Esophagus muscularis mucosa (tissue), 4 donors: ENCODE measurements at regions not wholly inside any gene's neighbourhood (a gene's known extent, or its start where the extent isn't known, plus 50 kb on each side); places are given as distances from the start of the nearest gene placed in this dataset.
"Not testable (repeated sequence)": the region's sequence is repeated elsewhere in the genome, so short reads cannot be mapped to it uniquely, and the experiment has no call there.

Experiments used
- DNase-seq: peaks from one replicate; pipeline ENCODE4 v3.0.0-alpha.2; 2017; ENCODE audit errors: extremely low spot score
- H3K27ac ChIP-seq, 4 donors: fragments of 200-600 bp; sonication (generic); replicated peaks in 1 of 4; 1 replicate in 3 of 4; 2 replicates in 1 of 4; pipeline ENCODE4 v1.5.1; 2016 to 2019; ENCODE audit warnings: mild to moderate bottlenecking in 1 of 4
- H3K27me3 ChIP-seq, 4 donors: fragments of 200-600 bp; sonication (generic); one replicate each; pipeline versions ENCODE4 v1.5.1 to v1.6.0; 2016 to 2019
- H3K36me3 ChIP-seq, 4 donors: fragments of 200-600 bp; sonication (generic); one replicate each; pipeline ENCODE4 v1.5.1; 2016 to 2019
- H3K4me1 ChIP-seq, 4 donors: fragments of 200-600 bp; sonication (generic); one replicate each; pipeline ENCODE4 v1.5.1; 2016 to 2019
- H3K4me3 ChIP-seq, 4 donors: fragments of 200-600 bp; sonication (generic); 1 replicate in 2 of 4; 2 replicates in 2 of 4; pipeline ENCODE4 v1.5.1; 2016 to 2019; ENCODE audit warnings: mild to moderate bottlenecking in 4 of 4, moderate library complexity in 1 of 4
- H3K9me3 ChIP-seq, 4 donors: fragments of 200-600 bp; sonication (generic); 1 replicate in 3 of 4; 2 replicates in 1 of 4; pipeline ENCODE4 v1.5.1; 2016 to 2019
- CTCF ChIP-seq, 3 experiments: fragments of 200-600 bp in 2 of 3; fragments of 450-650 bp in 1 of 3; sonication (generic) in 2 of 3; IDR thresholded peaks; one replicate each; pipeline ENCODE4 v1.5.1; 2017 to 2019; ENCODE audit warnings: antibody characterized with exemption in 3 of 3, mild to moderate bottlenecking in 2 of 3, moderate library complexity in 1 of 3
- EP300 ChIP-seq: sonication (generic); formaldehyde crosslinking; IDR thresholded peaks from one replicate; pipeline ENCODE4 v1.6.1; 2017; ENCODE audit warnings: antibody characterized with exemption
- POLR2A ChIP-seq: fragments of 450-650 bp; IDR thresholded peaks from one replicate; pipeline ENCODE4 v1.6.1; 2017; ENCODE audit warnings: antibody characterized with exemption, moderate library complexity, mild to moderate bottlenecking, low read depth
- POLR2AphosphoS5 ChIP-seq, 2 donors: sonication (generic); formaldehyde crosslinking; IDR thresholded peaks; one replicate each; pipeline ENCODE4 v1.6.1; 2017; ENCODE audit warnings: antibody characterized with exemption in 2 of 2
- WGBS: methylation state at CpG from one replicate; pipeline ENCODE4 v1.1.5; 2018; 5-methylcytosine and 5-hydroxymethylcytosine counted together
- intact Hi-C: fragments of 100-400 bp; cut with DNase I; formaldehyde crosslinking; loops from one replicate; pipeline ENCODE4 v1.15.1; 2023

- DNase-seq, H3K27ac ChIP-seq, H3K27me3 ChIP-seq, H3K4me1 ChIP-seq, H3K4me3 ChIP-seq, H3K9me3 ChIP-seq, intact Hi-C loops, H3K36me3 ChIP-seq: not testable (repeated sequence)
- 70% methylated on average over 5 of the region's 5 CpGs for WGBS
Observed at GRCh38 chr2:181737302-181737701, 57.0 kb upstream of the NEUROD1 start.

GRCh38 chr2:181738074-181738473 lies 57.8 kb upstream of the NEUROD1 start:
- H3K27me3 ChIP-seq: no peaks in the 10 kb centered on the region
- intact Hi-C loops: no loop called here
- no peaks in the 10 kb centered on the region for H3K36me3 ChIP-seq
- H3K4me3 ChIP-seq: no peak overlapping the region
- 41% methylated on average over 2 of the region's 2 CpGs for WGBS
- no peak for TF ChIP-seq POLR2AphosphoS5 (IDR thresholded peaks at IDR 0.05)
- no peak for TF ChIP-seq POLR2A
- no peak for TF ChIP-seq CTCF (IDR thresholded peaks at IDR 0.05)
- TF ChIP-seq EP300: no peak
- no peaks in the 10 kb centered on the region for H3K9me3 ChIP-seq
- no peak for DNase-seq
- no peak overlapping the region for H3K27ac ChIP-seq
- peaks cover 0 to 5% (median 0%) of the 10 kb centered on the region in 4 donors for H3K4me1 ChIP-seq

- intact Hi-C loops: no loop called here
- H3K27me3 ChIP-seq: no peaks in the 10 kb centered on the region
- 96% methylated on average over 4 of the region's 4 CpGs for WGBS
- H3K4me1 ChIP-seq: peaks cover 0 to 10% (median 0%) of the 10 kb centered on the region in 4 donors
- TF ChIP-seq POLR2A (no peak), EP300 (no peak), POLR2AphosphoS5 (IDR thresholded peaks at IDR 0.05) (no peak), CTCF (IDR thresholded peaks at IDR 0.05) (no peak)
- no peak for DNase-seq
- H3K36me3 ChIP-seq: no peaks in the 10 kb centered on the region
- H3K4me3 ChIP-seq: no peak overlapping the region
- no peaks in the 10 kb centered on the region for H3K9me3 ChIP-seq
- no peak overlapping the region for H3K27ac ChIP-seq
Observed at GRCh38 chr2:181738563-181738962, 58.2 kb upstream of the NEUROD1 start.

- Histone ChIP-seq H3K36me3 (no peaks in the 10 kb centered on the region), H3K27me3 (no peaks in the 10 kb centered on the region), H3K4me3 (no peak overlapping the region), H3K9me3 (no peaks in the 10 kb centered on the region), H3K4me1 (peaks cover 0 to 10% (median 0%) of the 10 kb centered on the region in 4 donors), H3K27ac (no peak overlapping the region)
- TF ChIP-seq CTCF (IDR thresholded peaks at IDR 0.05) (no peak), POLR2A (no peak), POLR2AphosphoS5 (IDR thresholded peaks at IDR 0.05) (no peak), EP300 (no peak)
- no peak for DNase-seq
- WGBS: 62% methylated on average over 1 of the region's 1 CpG
- intact Hi-C loops: loop anchor here (2.0 to 5.0 kb wide), 3 partner anchors 163 to 337 kb away; no protein-coding TSS in a partner anchor
Observed at GRCh38 chr2:181741756-181742155, 61.4 kb upstream of the NEUROD1 start.

GRCh38 chr2:181742361-181742760 lies 62.0 kb upstream of the NEUROD1 start:
- no peaks in the 10 kb centered on the region for H3K27me3 ChIP-seq
- DNase-seq: no peak
- no peak overlapping the region for H3K4me3 ChIP-seq
- 40% methylated on average over 3 of the region's 3 CpGs for WGBS
- no peak overlapping the region for H3K27ac ChIP-seq
- no peak for TF ChIP-seq POLR2A
- no peak for TF ChIP-seq CTCF (IDR thresholded peaks at IDR 0.05)
- TF ChIP-seq EP300: no peak
- no peak for TF ChIP-seq POLR2AphosphoS5 (IDR thresholded peaks at IDR 0.05)
- H3K36me3 ChIP-seq: no peaks in the 10 kb centered on the region
- H3K4me1 ChIP-seq: peaks cover 0 to 10% (median 0%) of the 10 kb centered on the region in 4 donors
- intact Hi-C loops: loop anchor here (2.0 to 5.0 kb wide), 3 partner anchors 162 to 336 kb away; no protein-coding TSS in a partner anchor
- no peaks in the 10 kb centered on the region for H3K9me3 ChIP-seq
